ENCODE measurements at regions not wholly inside any gene's neighbourhood (a gene's known extent, or its start where the extent isn't known, plus 50 kb on each side); places are given as distances from the start of the nearest gene placed in this dataset.

- Histone ChIP-seq H3K9me1 (ENCODE audit: insufficient read depth, low read length) (no peaks in the 10 kb centered on the region), H4K5ac (ENCODE audit: low read depth, low read length) (no peak overlapping the region), H3K9me3 (ENCODE audit: control insufficient read depth, insufficient read depth, low read length) (no peaks in the 10 kb centered on the region), H3K27me3 (ENCODE audit: control insufficient read depth, insufficient read depth, low read length) (no peaks in the 10 kb centered on the region), H2AK5ac (ENCODE audit: low read depth, low read length) (no peak overlapping the region), H3K18ac (ENCODE audit: low read depth, low read length) (no peak overlapping the region), H3K27ac (ENCODE audit: insufficient read depth, low read length) (no peak overlapping the region), H2BK20ac (ENCODE audit: low read depth, low read length) (no peak overlapping the region), H3K36me3 (ENCODE audit: control insufficient read depth, insufficient read depth, low read length) (no peaks in the 10 kb centered on the region), H3K14ac (replicated peaks; ENCODE audit: low read depth, low read length) (no peak overlapping the region), H4K91ac (ENCODE audit: insufficient read depth, low read depth, low read length) (no peak overlapping the region), H2AFZ (replicated peaks; ENCODE audit: low read length, poor library complexity) (no peak overlapping the region), H2AK9ac (replicated peaks; ENCODE audit: low read depth, low read length, poor library complexity) (no peak overlapping the region), H3K4me1 (ENCODE audit: control insufficient read depth, insufficient read depth, low read length) (no peaks in the 10 kb centered on the region), H3K9ac (ENCODE audit: low read depth, low read length) (no peak overlapping the region), H3K79me1 (ENCODE audit: low read depth in 1 of 2, low read length in 2 of 2) (no peaks in the 10 kb centered on the region), H3K56ac (ENCODE audit: extremely low read depth, insufficient read depth, low read length) (no peak overlapping the region), H3K23ac (ENCODE audit: low read depth, low read length) (no peak overlapping the region), H3K4ac (ENCODE audit: low read depth, low read length) (no peak overlapping the region), H4K8ac (ENCODE audit: low read depth in 2 of 2, low read length in 2 of 2) (no peak overlapping the region), H2BK5ac (ENCODE audit: low read depth, low read length, poor library complexity, severe bottlenecking) (no peak overlapping the region), H2BK15ac (ENCODE audit: low read depth, low read length) (no peak overlapping the region), H2BK120ac (ENCODE audit: low read depth, low read length) (no peak overlapping the region), H3K4me3 (ENCODE audit: insufficient read depth, low read depth, low read length) (no peak overlapping the region), H4K20me1 (ENCODE audit: insufficient read depth, low read length) (no peaks in the 10 kb centered on the region), H3K4me2 (ENCODE audit: low read depth, low read length) (no peak overlapping the region)
- BruUV-seq (replicated peaks), result no TSS peak
- in situ Hi-C loops (cut with MboI; ENCODE audit: low sequenced_read_pairs), result no loop called here
- no CpG with 5 or more reads among the region's 1 CpG for WGBS, 2 experiments (ENCODE audit: extremely low coverage in 2 of 2, insufficient read length in 1 of 2)
- dilution Hi-C loops (cut with HindIII; ENCODE audit: low sequenced_read_pairs, unreplicated experiment), result no loop called here
- DNase-seq, result no peak
- ChIA-PET POLR2A (ENCODE audit: unreplicated experiment) (no interaction called here), CTCF (no interaction called here)
- TF ChIP-seq CHD1 (IDR thresholded peaks at IDR 0.05; ENCODE audit: low read depth, low read length) (no peak), CEBPB (IDR thresholded peaks at IDR 0.05; ENCODE audit: low read depth, low read length) (no peak), NFE2L2 (IDR thresholded peaks at IDR 0.05; ENCODE audit: low read depth, low read length) (no peak), MAFK (IDR thresholded peaks at IDR 0.05; ENCODE audit: low read depth, low read length) (no peak)
- no peak for ATAC-seq (ENCODE audit: low read depth)
- intact Hi-C loops (cut with micrococcal nuclease), result no loop called here
Measured at GRCh38 chr16:55204069-55204468, 119.9 kb upstream of the IRX6 start.

Data from IMR-90 (cell line).